ENCODE measurements at regions not wholly inside any gene's neighbourhood (a gene's known extent, or its start where the extent isn't known, plus 50 kb on each side); places are given as distances from the start of the nearest gene placed in this dataset.

GRCh38 chr1:14255233-14255632, 343.3 kb upstream of the KAZN start:
- TF ChIP-seq POLR2A (IDR thresholded peaks at IDR 0.05; ENCODE audit: low read depth) (no peak), POLR2AphosphoS5 (IDR thresholded peaks at IDR 0.05) (no peak), EP300 (IDR thresholded peaks at IDR 0.05) (no peak)
- TF ChIP-seq, protein P1, sequence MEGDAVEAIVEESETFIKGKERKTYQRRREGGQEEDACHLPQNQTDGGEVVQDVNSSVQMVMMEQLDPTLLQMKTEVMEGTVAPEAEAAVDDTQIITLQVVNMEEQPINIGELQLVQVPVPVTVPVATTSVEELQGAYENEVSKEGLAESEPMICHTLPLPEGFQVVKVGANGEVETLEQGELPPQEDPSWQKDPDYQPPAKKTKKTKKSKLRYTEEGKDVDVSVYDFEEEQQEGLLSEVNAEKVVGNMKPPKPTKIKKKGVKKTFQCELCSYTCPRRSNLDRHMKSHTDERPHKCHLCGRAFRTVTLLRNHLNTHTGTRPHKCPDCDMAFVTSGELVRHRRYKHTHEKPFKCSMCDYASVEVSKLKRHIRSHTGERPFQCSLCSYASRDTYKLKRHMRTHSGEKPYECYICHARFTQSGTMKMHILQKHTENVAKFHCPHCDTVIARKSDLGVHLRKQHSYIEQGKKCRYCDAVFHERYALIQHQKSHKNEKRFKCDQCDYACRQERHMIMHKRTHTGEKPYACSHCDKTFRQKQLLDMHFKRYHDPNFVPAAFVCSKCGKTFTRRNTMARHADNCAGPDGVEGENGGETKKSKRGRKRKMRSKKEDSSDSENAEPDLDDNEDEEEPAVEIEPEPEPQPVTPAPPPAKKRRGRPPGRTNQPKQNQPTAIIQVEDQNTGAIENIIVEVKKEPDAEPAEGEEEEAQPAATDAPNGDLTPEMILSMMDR (IDR thresholded peaks at IDR 0.05), result no peak
